DND-41 (cell line): ENCODE measurements at regions not wholly inside any gene's neighbourhood (a gene's known extent, or its start where the extent isn't known, plus 50 kb on each side); places are given as distances from the start of the nearest gene placed in this dataset.

Experiments used
- EZH2 ChIP-seq: IDR thresholded peaks from 3 replicates; pipeline ENCODE4 v1.6.1; 2012; ENCODE audit warnings: borderline replicate concordance, low read depth, mild to moderate bottlenecking, moderate library complexity, low read length, inconsistent platforms; ENCODE audit not compliant: severe bottlenecking
- TF ChIP-seq, protein P1 (sequence below): IDR thresholded peaks from 2 replicates; pipeline ENCODE4 v1.5.1; 2012; ENCODE audit warnings: borderline replicate concordance, low read length, moderate library complexity, mild to moderate bottlenecking; ENCODE audit not compliant: poor library complexity, severe bottlenecking; ENCODE audit errors: extremely low read depth

DNA sequence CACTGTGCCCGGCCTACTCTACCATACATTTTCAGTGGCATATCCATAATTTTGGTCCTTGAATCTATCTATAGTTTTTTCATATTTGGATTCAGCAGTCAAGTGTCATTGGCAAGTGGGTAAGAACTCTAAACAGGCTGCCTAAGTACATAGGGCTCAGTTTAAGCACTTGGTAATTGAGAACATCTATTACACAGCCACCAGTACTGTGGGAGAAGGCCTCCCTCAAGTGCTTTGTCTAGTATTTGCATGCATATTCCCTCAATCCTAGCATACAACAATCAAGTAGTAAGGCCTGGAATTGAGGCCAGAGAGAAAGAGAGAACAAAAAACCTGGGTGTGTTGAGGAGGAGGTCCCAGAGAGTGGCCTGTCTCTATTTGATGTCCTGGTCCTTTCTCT, 325.2 kb downstream of the USP25 start:
- TF ChIP-seq EZH2, result no peak
- TF ChIP-seq, protein P1, sequence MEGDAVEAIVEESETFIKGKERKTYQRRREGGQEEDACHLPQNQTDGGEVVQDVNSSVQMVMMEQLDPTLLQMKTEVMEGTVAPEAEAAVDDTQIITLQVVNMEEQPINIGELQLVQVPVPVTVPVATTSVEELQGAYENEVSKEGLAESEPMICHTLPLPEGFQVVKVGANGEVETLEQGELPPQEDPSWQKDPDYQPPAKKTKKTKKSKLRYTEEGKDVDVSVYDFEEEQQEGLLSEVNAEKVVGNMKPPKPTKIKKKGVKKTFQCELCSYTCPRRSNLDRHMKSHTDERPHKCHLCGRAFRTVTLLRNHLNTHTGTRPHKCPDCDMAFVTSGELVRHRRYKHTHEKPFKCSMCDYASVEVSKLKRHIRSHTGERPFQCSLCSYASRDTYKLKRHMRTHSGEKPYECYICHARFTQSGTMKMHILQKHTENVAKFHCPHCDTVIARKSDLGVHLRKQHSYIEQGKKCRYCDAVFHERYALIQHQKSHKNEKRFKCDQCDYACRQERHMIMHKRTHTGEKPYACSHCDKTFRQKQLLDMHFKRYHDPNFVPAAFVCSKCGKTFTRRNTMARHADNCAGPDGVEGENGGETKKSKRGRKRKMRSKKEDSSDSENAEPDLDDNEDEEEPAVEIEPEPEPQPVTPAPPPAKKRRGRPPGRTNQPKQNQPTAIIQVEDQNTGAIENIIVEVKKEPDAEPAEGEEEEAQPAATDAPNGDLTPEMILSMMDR, result no peak
